H1 (cell line): ENCODE measurements at regions not wholly inside any gene's neighbourhood (a gene's known extent, or its start where the extent isn't known, plus 50 kb on each side); places are given as distances from the start of the nearest gene placed in this dataset.

ENCODE experiments used
- CREB1 ChIP-seq: IDR thresholded peaks from 2 replicates; pipeline ENCODE4 v1.6.1; 2012; ENCODE audit warnings: inconsistent platforms
- GABPA ChIP-seq: IDR thresholded peaks from 2 replicates; pipeline ENCODE4 v1.6.1; 2011; ENCODE audit warnings: mild to moderate bottlenecking, low read length, moderate library complexity, borderline replicate concordance; ENCODE audit not compliant: insufficient read depth
- KDM5A ChIP-seq: fragments of 200-600 bp; IDR thresholded peaks from 2 replicates; pipeline ENCODE4 v1.7.1; 2012; ENCODE audit warnings: mild to moderate bottlenecking, low read length, inconsistent platforms, mixed read lengths
- TF ChIP-seq, protein P1 (sequence below): fragments of 300-600 bp; sonication (generic); IDR thresholded peaks from 2 replicates; pipeline ENCODE4 v1.7.1; 2012; ENCODE audit warnings: low read length, moderate library complexity, mild to moderate bottlenecking, inconsistent platforms; ENCODE audit not compliant: insufficient replicate concordance

DNA sequence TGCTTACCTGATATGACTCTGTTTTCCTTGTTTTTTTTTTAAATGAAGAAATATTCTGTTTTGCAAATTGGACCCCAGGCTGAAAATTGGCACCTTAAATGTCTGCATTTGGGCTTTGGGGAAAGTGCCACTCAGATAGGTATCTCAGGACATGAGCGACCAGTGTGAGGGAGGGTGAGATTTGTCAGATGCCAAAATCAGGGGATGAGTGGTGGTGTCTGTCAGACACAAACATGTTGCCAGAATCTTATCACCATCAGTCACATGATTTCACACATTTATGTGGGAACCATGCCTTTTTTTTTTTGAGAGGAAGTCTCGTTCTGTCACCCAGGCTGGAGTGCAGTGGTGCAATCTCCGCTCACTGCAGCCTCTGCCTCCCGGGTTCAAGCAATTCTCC, 75.6 kb upstream of the OSBPL11 start (continued):
- TF ChIP-seq, protein P1, sequence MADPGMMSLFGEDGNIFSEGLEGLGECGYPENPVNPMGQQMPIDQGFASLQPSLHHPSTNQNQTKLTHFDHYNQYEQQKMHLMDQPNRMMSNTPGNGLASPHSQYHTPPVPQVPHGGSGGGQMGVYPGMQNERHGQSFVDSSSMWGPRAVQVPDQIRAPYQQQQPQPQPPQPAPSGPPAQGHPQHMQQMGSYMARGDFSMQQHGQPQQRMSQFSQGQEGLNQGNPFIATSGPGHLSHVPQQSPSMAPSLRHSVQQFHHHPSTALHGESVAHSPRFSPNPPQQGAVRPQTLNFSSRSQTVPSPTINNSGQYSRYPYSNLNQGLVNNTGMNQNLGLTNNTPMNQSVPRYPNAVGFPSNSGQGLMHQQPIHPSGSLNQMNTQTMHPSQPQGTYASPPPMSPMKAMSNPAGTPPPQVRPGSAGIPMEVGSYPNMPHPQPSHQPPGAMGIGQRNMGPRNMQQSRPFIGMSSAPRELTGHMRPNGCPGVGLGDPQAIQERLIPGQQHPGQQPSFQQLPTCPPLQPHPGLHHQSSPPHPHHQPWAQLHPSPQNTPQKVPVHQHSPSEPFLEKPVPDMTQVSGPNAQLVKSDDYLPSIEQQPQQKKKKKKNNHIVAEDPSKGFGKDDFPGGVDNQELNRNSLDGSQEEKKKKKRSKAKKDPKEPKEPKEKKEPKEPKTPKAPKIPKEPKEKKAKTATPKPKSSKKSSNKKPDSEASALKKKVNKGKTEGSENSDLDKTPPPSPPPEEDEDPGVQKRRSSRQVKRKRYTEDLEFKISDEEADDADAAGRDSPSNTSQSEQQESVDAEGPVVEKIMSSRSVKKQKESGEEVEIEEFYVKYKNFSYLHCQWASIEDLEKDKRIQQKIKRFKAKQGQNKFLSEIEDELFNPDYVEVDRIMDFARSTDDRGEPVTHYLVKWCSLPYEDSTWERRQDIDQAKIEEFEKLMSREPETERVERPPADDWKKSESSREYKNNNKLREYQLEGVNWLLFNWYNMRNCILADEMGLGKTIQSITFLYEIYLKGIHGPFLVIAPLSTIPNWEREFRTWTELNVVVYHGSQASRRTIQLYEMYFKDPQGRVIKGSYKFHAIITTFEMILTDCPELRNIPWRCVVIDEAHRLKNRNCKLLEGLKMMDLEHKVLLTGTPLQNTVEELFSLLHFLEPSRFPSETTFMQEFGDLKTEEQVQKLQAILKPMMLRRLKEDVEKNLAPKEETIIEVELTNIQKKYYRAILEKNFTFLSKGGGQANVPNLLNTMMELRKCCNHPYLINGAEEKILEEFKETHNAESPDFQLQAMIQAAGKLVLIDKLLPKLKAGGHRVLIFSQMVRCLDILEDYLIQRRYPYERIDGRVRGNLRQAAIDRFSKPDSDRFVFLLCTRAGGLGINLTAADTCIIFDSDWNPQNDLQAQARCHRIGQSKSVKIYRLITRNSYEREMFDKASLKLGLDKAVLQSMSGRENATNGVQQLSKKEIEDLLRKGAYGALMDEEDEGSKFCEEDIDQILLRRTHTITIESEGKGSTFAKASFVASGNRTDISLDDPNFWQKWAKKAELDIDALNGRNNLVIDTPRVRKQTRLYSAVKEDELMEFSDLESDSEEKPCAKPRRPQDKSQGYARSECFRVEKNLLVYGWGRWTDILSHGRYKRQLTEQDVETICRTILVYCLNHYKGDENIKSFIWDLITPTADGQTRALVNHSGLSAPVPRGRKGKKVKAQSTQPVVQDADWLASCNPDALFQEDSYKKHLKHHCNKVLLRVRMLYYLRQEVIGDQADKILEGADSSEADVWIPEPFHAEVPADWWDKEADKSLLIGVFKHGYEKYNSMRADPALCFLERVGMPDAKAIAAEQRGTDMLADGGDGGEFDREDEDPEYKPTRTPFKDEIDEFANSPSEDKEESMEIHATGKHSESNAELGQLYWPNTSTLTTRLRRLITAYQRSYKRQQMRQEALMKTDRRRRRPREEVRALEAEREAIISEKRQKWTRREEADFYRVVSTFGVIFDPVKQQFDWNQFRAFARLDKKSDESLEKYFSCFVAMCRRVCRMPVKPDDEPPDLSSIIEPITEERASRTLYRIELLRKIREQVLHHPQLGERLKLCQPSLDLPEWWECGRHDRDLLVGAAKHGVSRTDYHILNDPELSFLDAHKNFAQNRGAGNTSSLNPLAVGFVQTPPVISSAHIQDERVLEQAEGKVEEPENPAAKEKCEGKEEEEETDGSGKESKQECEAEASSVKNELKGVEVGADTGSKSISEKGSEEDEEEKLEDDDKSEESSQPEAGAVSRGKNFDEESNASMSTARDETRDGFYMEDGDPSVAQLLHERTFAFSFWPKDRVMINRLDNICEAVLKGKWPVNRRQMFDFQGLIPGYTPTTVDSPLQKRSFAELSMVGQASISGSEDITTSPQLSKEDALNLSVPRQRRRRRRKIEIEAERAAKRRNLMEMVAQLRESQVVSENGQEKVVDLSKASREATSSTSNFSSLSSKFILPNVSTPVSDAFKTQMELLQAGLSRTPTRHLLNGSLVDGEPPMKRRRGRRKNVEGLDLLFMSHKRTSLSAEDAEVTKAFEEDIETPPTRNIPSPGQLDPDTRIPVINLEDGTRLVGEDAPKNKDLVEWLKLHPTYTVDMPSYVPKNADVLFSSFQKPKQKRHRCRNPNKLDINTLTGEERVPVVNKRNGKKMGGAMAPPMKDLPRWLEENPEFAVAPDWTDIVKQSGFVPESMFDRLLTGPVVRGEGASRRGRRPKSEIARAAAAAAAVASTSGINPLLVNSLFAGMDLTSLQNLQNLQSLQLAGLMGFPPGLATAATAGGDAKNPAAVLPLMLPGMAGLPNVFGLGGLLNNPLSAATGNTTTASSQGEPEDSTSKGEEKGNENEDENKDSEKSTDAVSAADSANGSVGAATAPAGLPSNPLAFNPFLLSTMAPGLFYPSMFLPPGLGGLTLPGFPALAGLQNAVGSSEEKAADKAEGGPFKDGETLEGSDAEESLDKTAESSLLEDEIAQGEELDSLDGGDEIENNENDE: no peak
- TF ChIP-seq GABPA (no peak), KDM5A (no peak), CREB1 (no peak)
